ENCODE measurements at regions not wholly inside any gene's neighbourhood (a gene's known extent, or its start where the extent isn't known, plus 50 kb on each side); places are given as distances from the start of the nearest gene placed in this dataset.

GRCh38 chr11:128212324-128212723 lies 375.0 kb downstream of the ETS1 start:
- no peaks in the 10 kb centered on the region for H3K27me3 ChIP-seq
- 79 to 95% methylated on average over 2 of the region's 2 CpGs for WGBS, 2 donors
- TF ChIP-seq POLR2A (IDR thresholded peaks at IDR 0.05) (no peak), CTCF (IDR thresholded peaks at IDR 0.05) (no peak)
- no peak overlapping the region for H3K4me3 ChIP-seq
- no peak for DNase-seq
- no peaks in the 10 kb centered on the region for H3K36me3 ChIP-seq
- no peaks in the 10 kb centered on the region for H3K9me3 ChIP-seq
- intact Hi-C loops (cut with DNase I) = no loop called here
- peaks cover 9 to 39% (median 27%) of the 10 kb centered on the region in 3 donors for H3K4me1 ChIP-seq
- no peak overlapping the region for H3K27ac ChIP-seq

- Histone ChIP-seq H3K9me3 (no peaks in the 10 kb centered on the region), H3K27me3 (no peaks in the 10 kb centered on the region), H3K36me3 (no peaks in the 10 kb centered on the region), H3K4me3 (no peak overlapping the region), H3K4me1 (peaks cover 9 to 39% (median 27%) of the 10 kb centered on the region in 3 donors), H3K27ac (peak overlapping the region in 2 of 4 donors; percentile 40 to 57)
- intact Hi-C loops (cut with DNase I) = no loop called here
- no peak for TF ChIP-seq POLR2A (IDR thresholded peaks at IDR 0.05)
- TF ChIP-seq CTCF (IDR thresholded peaks at IDR 0.05) = no peak
- 21 to 24% methylated on average over 3 of the region's 3 CpGs for WGBS, 2 donors
- DNase-seq = no peak
Measured at GRCh38 chr11:128210148-128210940, 377.0 kb downstream of the ETS1 start.

GRCh38 chr11:128209138-128209435 lies 378.3 kb downstream of the ETS1 start:
- Histone ChIP-seq H3K27me3 (no peaks in the 10 kb centered on the region), H3K27ac (peak overlapping the region in 3 of 4 donors; percentile 35 to 48 (median 37)), H3K9me3 (no peaks in the 10 kb centered on the region), H3K4me3 (no peak overlapping the region), H3K4me1 (peaks cover 9 to 39% (median 27%) of the 10 kb centered on the region in 3 donors), H3K36me3 (no peaks in the 10 kb centered on the region)
- intact Hi-C loops (cut with DNase I) = no loop called here
- no peak for DNase-seq
- TF ChIP-seq POLR2A (IDR thresholded peaks at IDR 0.05) (no peak), CTCF (IDR thresholded peaks at IDR 0.05) (no peak)

GRCh38 chr11:128208329-128209137 lies 378.8 kb downstream of the ETS1 start:
- WGBS, 2 donors = 33 to 35% methylated on average over 6 of the region's 6 CpGs
- Histone ChIP-seq H3K9me3 (no peaks in the 10 kb centered on the region), H3K27ac (peak overlapping the region in 3 of 4 donors; percentile 35 to 48 (median 37)), H3K4me3 (no peak overlapping the region), H3K27me3 (no peaks in the 10 kb centered on the region), H3K36me3 (no peaks in the 10 kb centered on the region), H3K4me1 (peaks cover 9 to 39% (median 27%) of the 10 kb centered on the region in 3 donors)
- intact Hi-C loops (cut with DNase I) = no loop called here
- no peak for DNase-seq
- TF ChIP-seq CTCF (IDR thresholded peaks at IDR 0.05) = no peak
- TF ChIP-seq POLR2A (IDR thresholded peaks at IDR 0.05) = no peak

- no peaks in the 10 kb centered on the region for H3K9me3 ChIP-seq
- H3K27me3 ChIP-seq = no peaks in the 10 kb centered on the region
- TF ChIP-seq POLR2A (IDR thresholded peaks at IDR 0.05) (no peak), CTCF (IDR thresholded peaks at IDR 0.05) (no peak)
- H3K4me1 ChIP-seq = peaks cover 9 to 39% (median 27%) of the 10 kb centered on the region in 3 donors
- H3K4me3 ChIP-seq = no peak overlapping the region
- peak overlapping the region in 2 of 4 donors; percentile 35 to 48 for H3K27ac ChIP-seq
- intact Hi-C loops (cut with DNase I) = no loop called here
- no peaks in the 10 kb centered on the region for H3K36me3 ChIP-seq
- 43 to 44% methylated on average over 3 of the region's 3 CpGs for WGBS, 2 donors
- DNase-seq = no peak
Measured at GRCh38 chr11:128207861-128208321, 379.5 kb downstream of the ETS1 start.
